SH-SY5Y (cell line): ENCODE measurements at regions not wholly inside any gene's neighbourhood (a gene's known extent, or its start where the extent isn't known, plus 50 kb on each side); places are given as distances from the start of the nearest gene placed in this dataset.

Experiments
- GATA2 ChIP-seq: IDR thresholded peaks from 2 replicates; pipeline ENCODE4 v1.6.1; 2011; ENCODE audit warnings: mild to moderate bottlenecking, low read depth, low read length
- GATA3 ChIP-seq: IDR thresholded peaks from 2 replicates; pipeline ENCODE4 v1.6.1; 2011; ENCODE audit warnings: low read depth, mild to moderate bottlenecking, low read length, moderate library complexity

GRCh38 chr1:198932351-198932991 is 293.6 kb downstream of the PTPRC start:
- TF ChIP-seq GATA2: no peak
- no peak for TF ChIP-seq GATA3
